ENCODE measurements at regions not wholly inside any gene's neighbourhood (a gene's known extent, or its start where the extent isn't known, plus 50 kb on each side); places are given as distances from the start of the nearest gene placed in this dataset.

GRCh38 chr2:103594823-103595222 is 833.0 kb downstream of the TMEM182 start:
- H3K9me3 ChIP-seq: no peaks in the 10 kb centered on the region
- H3K4me3 ChIP-seq: no peak overlapping the region
- no peaks in the 10 kb centered on the region for H3K36me3 ChIP-seq (replicated peaks)
- no peak for DNase-seq (ENCODE audit: low spot score in 2 of 2)
- no peaks in the 10 kb centered on the region for H3K4me1 ChIP-seq
- H3K27me3 ChIP-seq (ENCODE audit: low read depth): no peaks in the 10 kb centered on the region
- in situ Hi-C loops (cut with MboI; ENCODE audit: low sequenced_read_pairs): no loop called here

DNA sequence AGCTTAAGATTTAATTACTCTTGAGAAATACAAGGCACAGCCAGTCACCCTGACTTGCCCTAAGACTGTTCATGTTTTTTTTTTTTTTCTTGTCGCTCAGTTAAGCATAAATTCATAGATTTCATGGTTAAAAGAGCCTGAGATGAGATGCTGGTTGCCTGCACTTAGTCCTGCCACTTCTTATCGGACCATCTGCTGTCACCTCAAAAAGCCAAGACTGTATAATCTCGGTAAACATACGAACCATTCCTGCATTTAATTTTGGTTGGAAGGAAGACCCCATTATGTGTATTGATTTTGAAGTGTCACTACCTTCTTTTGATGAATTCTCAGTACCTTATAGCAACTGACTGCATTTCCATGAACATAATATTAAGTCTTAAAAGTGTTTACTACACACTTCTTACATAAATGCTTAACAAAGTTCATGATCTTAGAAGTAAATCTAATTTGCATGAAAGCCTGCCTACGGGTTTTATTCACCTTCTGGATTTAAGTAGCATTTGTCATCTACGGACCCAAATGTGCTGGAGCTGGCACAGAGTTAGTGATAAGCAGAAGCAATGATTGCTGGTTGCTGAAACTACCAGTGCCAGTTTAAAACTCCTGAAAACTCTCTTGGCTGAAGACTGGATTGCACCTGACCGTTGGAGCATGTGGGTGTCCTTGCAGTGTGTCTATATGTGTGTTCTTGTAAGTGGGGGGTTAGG is 843.4 kb downstream of the TMEM182 start:
- Histone ChIP-seq H3K4me3 (no peak overlapping the region), H3K36me3 (replicated peaks) (no peaks in the 10 kb centered on the region), H3K9me3 (no peaks in the 10 kb centered on the region), H3K27me3 (ENCODE audit: low read depth) (no peaks in the 10 kb centered on the region), H3K4me1 (no peaks in the 10 kb centered on the region)
- no peak for DNase-seq (ENCODE audit: low spot score in 2 of 2)
- in situ Hi-C loops (cut with MboI; ENCODE audit: low sequenced_read_pairs): no loop called here

GRCh38 chr2:103615611-103616105 is 853.8 kb downstream of the TMEM182 start:
- H3K4me1 ChIP-seq: no peaks in the 10 kb centered on the region
- no peaks in the 10 kb centered on the region for H3K9me3 ChIP-seq
- DNase-seq (ENCODE audit: low spot score in 2 of 2): no peak
- H3K27me3 ChIP-seq (ENCODE audit: low read depth): no peaks in the 10 kb centered on the region
- in situ Hi-C loops (cut with MboI; ENCODE audit: low sequenced_read_pairs): no loop called here
- no peak overlapping the region for H3K4me3 ChIP-seq
- H3K36me3 ChIP-seq (replicated peaks): no peaks in the 10 kb centered on the region

DNA sequence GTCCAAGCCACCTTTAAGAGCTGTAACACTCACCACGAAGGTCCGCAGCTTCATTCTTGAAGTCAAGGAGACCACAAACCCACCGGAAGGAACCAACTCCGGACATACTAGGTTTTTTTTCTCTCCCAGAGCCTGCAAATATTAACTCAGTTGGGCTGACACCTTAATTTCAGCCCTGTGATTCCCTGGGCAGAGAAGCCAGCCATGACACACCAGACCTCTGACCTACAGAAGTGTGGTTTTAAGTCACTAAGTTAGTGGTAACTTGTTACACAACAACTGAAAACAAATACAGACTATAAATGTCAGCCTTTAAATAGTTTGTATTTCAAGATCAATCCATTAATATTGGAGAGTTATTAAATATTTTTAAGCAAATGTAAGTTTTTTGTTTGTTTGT is 855.1 kb downstream of the TMEM182 start:
- H3K4me3 ChIP-seq: no peak overlapping the region
- H3K9me3 ChIP-seq: no peaks in the 10 kb centered on the region
- no peaks in the 10 kb centered on the region for H3K27me3 ChIP-seq (ENCODE audit: low read depth)
- no peaks in the 10 kb centered on the region for H3K36me3 ChIP-seq (replicated peaks)
- H3K4me1 ChIP-seq: no peaks in the 10 kb centered on the region
- in situ Hi-C loops (cut with MboI; ENCODE audit: low sequenced_read_pairs): no loop called here
- no peak for DNase-seq (ENCODE audit: low spot score in 2 of 2)

GRCh38 chr2:103618112-103618511 is 856.3 kb downstream of the TMEM182 start:
- H3K4me3 ChIP-seq: no peak overlapping the region
- H3K27me3 ChIP-seq (ENCODE audit: low read depth): no peaks in the 10 kb centered on the region
- DNase-seq (ENCODE audit: low spot score in 2 of 2): no peak
- no peaks in the 10 kb centered on the region for H3K36me3 ChIP-seq (replicated peaks)
- in situ Hi-C loops (cut with MboI; ENCODE audit: low sequenced_read_pairs): no loop called here
- no peaks in the 10 kb centered on the region for H3K9me3 ChIP-seq
- H3K4me1 ChIP-seq: no peaks in the 10 kb centered on the region

GRCh38 chr2:103627301-103627700 is 865.5 kb downstream of the TMEM182 start:
- H3K4me3 ChIP-seq: no peak overlapping the region
- no peaks in the 10 kb centered on the region for H3K36me3 ChIP-seq (replicated peaks)
- no peak for DNase-seq (ENCODE audit: low spot score in 2 of 2)
- no peaks in the 10 kb centered on the region for H3K9me3 ChIP-seq
- no peaks in the 10 kb centered on the region for H3K4me1 ChIP-seq
- in situ Hi-C loops (cut with MboI; ENCODE audit: low sequenced_read_pairs): no loop called here
- no peaks in the 10 kb centered on the region for H3K27me3 ChIP-seq (ENCODE audit: low read depth)

DNA sequence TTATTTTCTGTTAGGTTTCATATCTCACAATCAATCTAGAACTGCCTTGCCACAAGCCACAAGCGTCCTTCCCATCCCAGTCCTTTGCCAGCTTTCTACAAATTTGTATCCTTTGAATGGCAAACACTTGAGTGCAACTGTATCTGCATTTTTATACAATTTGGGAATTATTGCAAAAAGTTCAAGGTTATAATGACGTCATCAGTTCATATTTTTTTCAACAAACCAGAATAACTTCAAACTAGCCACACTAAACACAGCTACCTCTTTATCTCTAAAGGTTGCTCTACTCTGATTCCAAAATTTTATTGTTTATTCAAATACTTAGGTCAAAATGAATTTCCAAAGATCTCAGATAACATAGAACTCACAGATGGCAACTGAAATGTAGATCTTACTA is 877.1 kb downstream of the TMEM182 start:
- Histone ChIP-seq H3K4me1 (no peaks in the 10 kb centered on the region), H3K9me3 (no peaks in the 10 kb centered on the region; the same call in 1 of the 2 replicates), H3K4me3 (no peak overlapping the region), H3K36me3 (replicated peaks) (no peaks in the 10 kb centered on the region), H3K27me3 (ENCODE audit: low read depth) (no peaks in the 10 kb centered on the region)
- in situ Hi-C loops (cut with MboI; ENCODE audit: low sequenced_read_pairs): no loop called here
- DNase-seq (ENCODE audit: low spot score in 2 of 2): no peak

DNA sequence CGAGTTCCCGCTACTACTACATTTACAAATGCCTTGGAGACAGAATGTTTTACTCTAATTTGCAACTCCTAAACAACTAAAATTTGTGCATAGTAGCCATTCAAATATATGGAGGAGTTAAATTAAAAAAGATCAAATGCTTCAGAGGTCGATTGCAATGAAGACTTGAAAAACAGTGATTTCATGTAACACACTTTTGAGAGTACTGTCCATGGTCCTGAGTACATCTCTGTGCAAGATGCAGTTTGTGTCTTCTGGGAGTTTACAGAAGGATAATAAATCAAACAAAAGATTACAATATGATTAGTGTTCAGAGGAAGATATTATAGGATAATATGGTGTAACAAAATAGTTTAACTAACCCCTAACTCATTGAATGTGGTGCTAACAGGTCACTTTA is 894.7 kb downstream of the TMEM182 start:
- DNase-seq (ENCODE audit: low spot score in 2 of 2): no peak
- Histone ChIP-seq H3K36me3 (replicated peaks) (no peaks in the 10 kb centered on the region), H3K4me1 (no peaks in the 10 kb centered on the region), H3K4me3 (no peak overlapping the region), H3K9me3 (no peaks in the 10 kb centered on the region), H3K27me3 (ENCODE audit: low read depth) (no peaks in the 10 kb centered on the region)
- in situ Hi-C loops (cut with MboI; ENCODE audit: low sequenced_read_pairs): no loop called here

GRCh38 chr2:103660519-103660918 is 898.7 kb downstream of the TMEM182 start:
- Histone ChIP-seq H3K27me3 (ENCODE audit: low read depth) (no peaks in the 10 kb centered on the region), H3K4me1 (no peaks in the 10 kb centered on the region), H3K4me3 (no peak overlapping the region), H3K9me3 (no peaks in the 10 kb centered on the region), H3K36me3 (replicated peaks) (no peaks in the 10 kb centered on the region)
- no peak for DNase-seq (ENCODE audit: low spot score in 2 of 2)
- in situ Hi-C loops (cut with MboI; ENCODE audit: low sequenced_read_pairs): no loop called here

DNA sequence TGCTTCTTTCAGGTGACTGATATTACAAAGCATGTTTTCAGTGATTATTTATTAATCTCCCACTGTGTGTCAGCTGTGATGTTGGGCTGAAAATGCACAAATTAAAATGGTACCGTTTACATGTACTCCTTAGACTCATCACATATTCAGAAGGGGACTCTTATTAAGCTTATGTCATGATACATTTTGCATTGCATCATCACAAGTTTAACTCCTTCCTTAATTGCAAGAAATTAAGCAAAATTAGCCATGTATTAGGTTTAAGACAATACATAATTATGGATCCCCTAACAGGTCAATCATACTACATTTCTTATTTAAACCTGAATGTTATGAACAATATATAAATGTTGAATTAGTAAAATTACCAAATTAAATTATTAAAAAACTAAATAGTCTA is 899.1 kb downstream of the TMEM182 start:
- Histone ChIP-seq H3K27me3 (ENCODE audit: low read depth) (no peaks in the 10 kb centered on the region), H3K9me3 (no peaks in the 10 kb centered on the region), H3K36me3 (replicated peaks) (no peaks in the 10 kb centered on the region), H3K4me3 (no peak overlapping the region), H3K4me1 (no peaks in the 10 kb centered on the region)
- in situ Hi-C loops (cut with MboI; ENCODE audit: low sequenced_read_pairs): no loop called here
- no peak for DNase-seq (ENCODE audit: low spot score in 2 of 2)

DNA sequence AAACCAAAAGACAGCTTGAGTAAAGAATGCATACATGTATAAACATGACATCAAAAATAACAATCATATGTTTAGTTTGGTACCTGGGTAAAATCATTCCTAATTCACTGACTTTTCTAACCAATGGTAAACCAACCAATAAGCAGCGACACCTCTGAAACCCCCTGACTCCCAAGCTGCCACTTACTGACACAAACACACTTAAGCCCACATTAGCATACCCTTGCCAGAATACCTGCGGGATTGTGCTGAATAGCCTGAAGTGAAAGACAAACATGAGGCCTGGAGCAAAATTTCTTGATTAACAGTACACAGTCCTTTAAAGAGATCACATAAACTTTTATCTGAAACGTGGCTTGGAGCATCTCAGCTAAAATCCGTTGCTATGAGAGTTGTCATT is 902.9 kb downstream of the TMEM182 start:
- H3K9me3 ChIP-seq: no peaks in the 10 kb centered on the region
- in situ Hi-C loops (cut with MboI; ENCODE audit: low sequenced_read_pairs): no loop called here

DNA sequence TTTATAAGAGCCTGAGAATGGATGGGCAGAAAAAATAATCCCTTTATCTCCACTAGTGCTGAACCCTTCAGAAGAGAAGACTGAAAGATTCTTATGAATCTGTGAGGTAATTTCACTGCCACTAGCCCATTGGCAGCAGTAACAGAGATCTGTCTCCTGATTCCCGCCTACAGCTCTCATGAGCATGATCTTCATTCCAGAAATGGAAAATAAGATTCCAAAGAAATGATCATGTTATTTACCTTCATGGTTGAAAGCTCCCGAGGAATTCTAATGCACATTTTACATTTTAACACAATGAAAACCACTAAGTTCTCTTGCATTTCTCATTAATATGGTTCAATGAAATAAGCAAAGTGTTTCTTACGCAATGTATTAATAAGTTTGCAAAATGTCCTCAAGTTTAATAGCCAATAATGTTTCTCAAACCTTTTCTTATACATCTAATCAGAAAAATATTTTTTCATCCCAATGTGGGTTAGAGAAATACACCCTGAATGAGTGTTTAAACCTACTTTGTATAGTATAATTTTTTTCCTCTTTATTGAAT is 905.6 kb downstream of the TMEM182 start:
- in situ Hi-C loops (cut with MboI; ENCODE audit: low sequenced_read_pairs): no loop called here
- H3K9me3 ChIP-seq: no peaks in the 10 kb centered on the region
- H3K36me3 ChIP-seq (replicated peaks): no peaks in the 10 kb centered on the region
- H3K27me3 ChIP-seq (ENCODE audit: low read depth): no peaks in the 10 kb centered on the region
- DNase-seq (ENCODE audit: low spot score in 2 of 2): no peak
- no peak overlapping the region for H3K4me3 ChIP-seq
- H3K4me1 ChIP-seq: no peaks in the 10 kb centered on the region

More for the DNA sequence above, 902.9 kb downstream of the TMEM182 start:
- no peak overlapping the region for H3K4me3 ChIP-seq
- no peaks in the 10 kb centered on the region for H3K36me3 ChIP-seq (replicated peaks)
- DNase-seq (ENCODE audit: low spot score in 2 of 2): no peak
- no peaks in the 10 kb centered on the region for H3K4me1 ChIP-seq
- H3K27me3 ChIP-seq (ENCODE audit: low read depth): no peaks in the 10 kb centered on the region

- Histone ChIP-seq H3K9me3 (no peaks in the 10 kb centered on the region), H3K4me1 (no peaks in the 10 kb centered on the region), H3K27me3 (ENCODE audit: low read depth) (no peaks in the 10 kb centered on the region), H3K4me3 (no peak overlapping the region), H3K36me3 (replicated peaks) (no peaks in the 10 kb centered on the region)
- DNase-seq (ENCODE audit: low spot score in 2 of 2): no peak
- in situ Hi-C loops (cut with MboI; ENCODE audit: low sequenced_read_pairs): no loop called here
Observed at GRCh38 chr2:103669531-103669930, 907.7 kb downstream of the TMEM182 start.
